PC-9 (cell line): ENCODE measurements at regions not wholly inside any gene's neighbourhood (a gene's known extent, or its start where the extent isn't known, plus 50 kb on each side); places are given as distances from the start of the nearest gene placed in this dataset.

Experiments used
- EZH2 ChIP-seq: fragments of 200-600 bp; sonication (generic); IDR thresholded peaks from 2 replicates; pipeline ENCODE4 v1.8.0; 2017; ENCODE audit warnings: antibody characterized with exemption, low read depth
- TF ChIP-seq, protein P1 (sequence below): fragments of 200-600 bp; sonication (generic); conservative IDR thresholded peaks from 2 replicates; pipeline ENCODE4 v1.6.1; 2017; ENCODE audit warnings: mixed run types, antibody characterized with exemption, mild to moderate bottlenecking, moderate library complexity

DNA sequence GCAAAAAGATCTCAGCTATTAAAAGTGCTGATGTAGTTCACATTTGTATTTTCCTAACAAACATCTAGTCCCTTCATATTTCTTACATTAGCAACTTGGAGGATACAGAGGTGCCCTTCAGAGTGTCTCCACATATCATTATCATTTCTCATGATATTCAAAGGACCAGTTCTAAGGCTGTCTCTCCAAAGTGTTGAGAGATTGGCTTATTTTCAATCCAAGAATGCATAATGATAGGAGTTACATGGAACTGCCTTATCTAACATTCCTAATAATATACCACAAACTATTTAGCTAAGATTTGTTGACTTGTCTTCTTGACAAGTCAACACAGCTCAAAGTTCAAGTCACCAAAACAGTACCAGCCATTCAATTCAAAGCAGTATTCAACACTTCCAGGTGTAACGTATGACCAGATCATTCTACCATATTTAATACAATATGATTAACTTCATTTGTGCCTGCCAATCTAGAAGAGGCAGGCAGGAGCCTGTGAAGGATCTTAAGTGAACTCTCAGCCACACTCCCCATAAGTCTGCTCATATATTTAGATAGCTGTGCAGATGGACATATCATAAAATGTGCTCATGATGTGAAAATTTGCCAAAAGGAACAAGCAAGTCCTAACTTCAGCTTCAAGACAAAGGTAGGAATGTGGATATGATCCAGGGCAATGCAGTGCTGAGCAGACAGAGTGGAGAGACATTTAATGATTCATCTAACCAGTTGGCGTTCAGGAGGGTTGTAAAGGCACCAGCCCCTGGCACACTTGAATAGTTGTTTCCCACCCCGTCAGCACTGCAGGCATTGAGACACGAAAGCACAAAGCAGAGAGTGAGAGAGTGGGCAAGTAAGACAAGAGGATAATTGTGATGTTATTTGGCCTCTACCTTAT lies 108.3 kb downstream of the MTERF1 start:
- TF ChIP-seq, protein P1, sequence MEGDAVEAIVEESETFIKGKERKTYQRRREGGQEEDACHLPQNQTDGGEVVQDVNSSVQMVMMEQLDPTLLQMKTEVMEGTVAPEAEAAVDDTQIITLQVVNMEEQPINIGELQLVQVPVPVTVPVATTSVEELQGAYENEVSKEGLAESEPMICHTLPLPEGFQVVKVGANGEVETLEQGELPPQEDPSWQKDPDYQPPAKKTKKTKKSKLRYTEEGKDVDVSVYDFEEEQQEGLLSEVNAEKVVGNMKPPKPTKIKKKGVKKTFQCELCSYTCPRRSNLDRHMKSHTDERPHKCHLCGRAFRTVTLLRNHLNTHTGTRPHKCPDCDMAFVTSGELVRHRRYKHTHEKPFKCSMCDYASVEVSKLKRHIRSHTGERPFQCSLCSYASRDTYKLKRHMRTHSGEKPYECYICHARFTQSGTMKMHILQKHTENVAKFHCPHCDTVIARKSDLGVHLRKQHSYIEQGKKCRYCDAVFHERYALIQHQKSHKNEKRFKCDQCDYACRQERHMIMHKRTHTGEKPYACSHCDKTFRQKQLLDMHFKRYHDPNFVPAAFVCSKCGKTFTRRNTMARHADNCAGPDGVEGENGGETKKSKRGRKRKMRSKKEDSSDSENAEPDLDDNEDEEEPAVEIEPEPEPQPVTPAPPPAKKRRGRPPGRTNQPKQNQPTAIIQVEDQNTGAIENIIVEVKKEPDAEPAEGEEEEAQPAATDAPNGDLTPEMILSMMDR: no peak
- TF ChIP-seq EZH2: no peak
